ENCODE measurements at regions not wholly inside any gene's neighbourhood (a gene's known extent, or its start where the extent isn't known, plus 50 kb on each side); places are given as distances from the start of the nearest gene placed in this dataset.

- no peaks in the 10 kb centered on the region for H3K9me3 ChIP-seq (ENCODE audit: low read length)
- TF ChIP-seq EZH2phosphoT487 (IDR thresholded peaks at IDR 0.05; ENCODE audit: borderline replicate concordance, low read depth, low read length) (no peak), CTCF (conservative IDR thresholded peaks at IDR 0.05; ENCODE audit: low read length) (no peak)
- intact Hi-C loops (cut with micrococcal nuclease; ENCODE audit: unreplicated experiment), result no loop called here
- no peaks in the 10 kb centered on the region for H3K4me1 ChIP-seq (ENCODE audit: insufficient read depth, low read length, poor library complexity, severe bottlenecking)
- H3K27ac ChIP-seq (ENCODE audit: low read depth, low read length, poor library complexity, severe bottlenecking), result no peak overlapping the region
- POLR2A ChIA-PET, result interaction anchor here (0.6 kb wide), 1 partner anchor 42 kb away, joined by 5 read pairs; no protein-coding TSS in a partner anchor
- BruUV-seq (replicated peaks), result no TSS peak
- no peak overlapping the region for H2AFZ ChIP-seq (ENCODE audit: low read length)
- H3K4me2 ChIP-seq (ENCODE audit: low read length), result no peak overlapping the region
- no peaks in the 10 kb centered on the region for H3K79me2 ChIP-seq (ENCODE audit: insufficient read depth, low read depth, low read length)
- CTCF ChIA-PET (ENCODE audit: unreplicated experiment), result no interaction called here
- H3K36me3 ChIP-seq (ENCODE audit: insufficient read depth, low read length), result no peaks in the 10 kb centered on the region
- no peaks in the 10 kb centered on the region for H3K9me2 ChIP-seq (ENCODE audit: insufficient read depth, low read length)
- no peak overlapping the region for H3K4me3 ChIP-seq (ENCODE audit: low read depth, low read length, poor library complexity, severe bottlenecking)
- no peak for DNase-seq (ENCODE audit: low spot score)
- no peaks in the 10 kb centered on the region for H4K20me1 ChIP-seq (ENCODE audit: insufficient read depth, low read length)
Measured at GRCh38 chr1:218079347-218079746, 205.7 kb upstream of the RRP15 start.

- no TSS peak for BruUV-seq (replicated peaks)
- H3K36me3 ChIP-seq (ENCODE audit: insufficient read depth, low read length), result no peaks in the 10 kb centered on the region
Measured at GRCh38 chr1:218079820-218080219, 205.3 kb upstream of the RRP15 start.

GRCh38 chr1:218080863-218081262 lies 204.2 kb upstream of the RRP15 start:
- Histone ChIP-seq H3K9me3 (ENCODE audit: low read length) (no peaks in the 10 kb centered on the region), H3K27ac (ENCODE audit: low read depth, low read length, poor library complexity, severe bottlenecking) (no peak overlapping the region), H3K9me2 (ENCODE audit: insufficient read depth, low read length) (no peaks in the 10 kb centered on the region), H3K36me3 (ENCODE audit: insufficient read depth, low read length) (no peaks in the 10 kb centered on the region), H4K20me1 (ENCODE audit: insufficient read depth, low read length) (no peaks in the 10 kb centered on the region), H2AFZ (ENCODE audit: low read length) (no peak overlapping the region), H3K4me1 (ENCODE audit: insufficient read depth, low read length, poor library complexity, severe bottlenecking) (no peaks in the 10 kb centered on the region), H3K4me2 (ENCODE audit: low read length) (no peak overlapping the region), H3K79me2 (ENCODE audit: insufficient read depth, low read depth, low read length) (no peaks in the 10 kb centered on the region), H3K4me3 (ENCODE audit: low read depth, low read length, poor library complexity, severe bottlenecking) (no peak overlapping the region)
- BruUV-seq (replicated peaks), result no TSS peak
- CTCF ChIA-PET (ENCODE audit: unreplicated experiment), result no interaction called here
- DNase-seq (ENCODE audit: low spot score), result no peak
- POLR2A ChIA-PET, result no interaction called here
- no peak for TF ChIP-seq CTCF (conservative IDR thresholded peaks at IDR 0.05; ENCODE audit: low read length)
- TF ChIP-seq EZH2phosphoT487 (IDR thresholded peaks at IDR 0.05; ENCODE audit: borderline replicate concordance, low read depth, low read length), result no peak
- intact Hi-C loops (cut with micrococcal nuclease; ENCODE audit: unreplicated experiment), result no loop called here

More at GRCh38 chr1:218079820-218080219, 205.3 kb upstream of the RRP15 start:
- Histone ChIP-seq H2AFZ (ENCODE audit: low read length) (no peak overlapping the region), H3K9me2 (ENCODE audit: insufficient read depth, low read length) (no peaks in the 10 kb centered on the region), H3K27ac (ENCODE audit: low read depth, low read length, poor library complexity, severe bottlenecking) (no peak overlapping the region), H3K79me2 (ENCODE audit: insufficient read depth, low read depth, low read length) (no peaks in the 10 kb centered on the region), H3K4me2 (ENCODE audit: low read length) (no peak overlapping the region), H3K4me3 (ENCODE audit: low read depth, low read length, poor library complexity, severe bottlenecking) (no peak overlapping the region), H4K20me1 (ENCODE audit: insufficient read depth, low read length) (no peaks in the 10 kb centered on the region), H3K9me3 (ENCODE audit: low read length) (no peaks in the 10 kb centered on the region), H3K4me1 (ENCODE audit: insufficient read depth, low read length, poor library complexity, severe bottlenecking) (no peaks in the 10 kb centered on the region)
- ChIA-PET POLR2A (no interaction called here), CTCF (ENCODE audit: unreplicated experiment) (no interaction called here)
- intact Hi-C loops (cut with micrococcal nuclease; ENCODE audit: unreplicated experiment), result no loop called here
- no peak for TF ChIP-seq CTCF (conservative IDR thresholded peaks at IDR 0.05; ENCODE audit: low read length)
- no peak for TF ChIP-seq EZH2phosphoT487 (IDR thresholded peaks at IDR 0.05; ENCODE audit: borderline replicate concordance, low read depth, low read length)
- DNase-seq (ENCODE audit: low spot score), result no peak
